Gastroesophageal sphincter (tissue), 4 donors: ENCODE measurements at regions not wholly inside any gene's neighbourhood (a gene's known extent, or its start where the extent isn't known, plus 50 kb on each side); places are given as distances from the start of the nearest gene placed in this dataset.

Experiments
- ATAC-seq: fragments of 150-250 bp; one replicate; pipeline ENCODE4 v1.9.1; 2016; ENCODE audit warnings: mild to moderate bottlenecking, moderate library complexity
- H3K27ac ChIP-seq, 4 donors: fragments of 200-600 bp; sonication (generic) in 3 of 4; 1 replicate in 3 of 4; 2 replicates in 1 of 4; pipeline ENCODE4 v1.5.1; 2016 to 2019
- H3K27me3 ChIP-seq: fragments of 200-600 bp; sonication (generic); one replicate; pipeline ENCODE4 v1.5.1; 2019
- H3K36me3 ChIP-seq, 2 donors: fragments of 200-600 bp; sonication (generic); one replicate each; pipeline ENCODE4 v1.5.1; 2019; ENCODE audit warnings: control low read depth in 1 of 2
- H3K4me1 ChIP-seq, 3 donors: fragments of 200-600 bp; sonication (generic); 1 replicate in 2 of 3; 2 replicates in 1 of 3; pipeline ENCODE4 v1.5.1; 2016 to 2019; ENCODE audit warnings: control low read depth in 2 of 3
- H3K4me3 ChIP-seq, 2 donors: fragments of 200-600 bp; sonication (generic); one replicate each; pipeline ENCODE4 v1.5.1; 2019; ENCODE audit warnings: mild to moderate bottlenecking in 1 of 2, moderate library complexity in 1 of 2
- H3K9me3 ChIP-seq, 3 donors: fragments of 200-600 bp; sonication (generic); one replicate each; pipeline ENCODE4 v1.5.1; 2017 to 2019; ENCODE audit warnings: control low read depth in 2 of 3
- EP300 ChIP-seq: sonication (generic); formaldehyde crosslinking; IDR thresholded peaks from one replicate; pipeline ENCODE4 v1.6.1; 2017; ENCODE audit warnings: antibody characterized with exemption, mild to moderate bottlenecking
- POLR2A ChIP-seq, 2 donors: fragments of 450-650 bp; IDR thresholded peaks; one replicate each; pipeline ENCODE4 v1.6.1; 2017; ENCODE audit warnings: antibody characterized with exemption in 2 of 2, mild to moderate bottlenecking in 2 of 2, moderate library complexity in 1 of 2
- POLR2AphosphoS5 ChIP-seq: sonication (generic); formaldehyde crosslinking; IDR thresholded peaks from one replicate; pipeline ENCODE4 v1.6.1; 2017; ENCODE audit warnings: antibody characterized with exemption
- WGBS, 2 donors: methylation state at CpG; one replicate each; pipeline ENCODE4 v1.1.5; 2018; ENCODE audit warnings: low coverage in 1 of 2; 5-methylcytosine and 5-hydroxymethylcytosine counted together
- TF ChIP-seq, protein P1 (sequence below), 4 experiments: fragments of 200-600 bp in 2 of 4; fragments of 450-650 bp in 2 of 4; sonication (generic) in 1 of 4; IDR thresholded peaks; one replicate each; pipeline ENCODE4 v1.5.1; 2017 to 2019; ENCODE audit warnings: antibody characterized with exemption in 4 of 4, mild to moderate bottlenecking in 2 of 4, moderate library complexity in 2 of 4

GRCh38 chr18:22088996-22089640 is 80.3 kb upstream of the GATA6 start:
- no peaks in the 10 kb centered on the region for H3K4me1 ChIP-seq
- peaks cover 12% of the 10 kb centered on the region for H3K27me3 ChIP-seq
- no peaks in the 10 kb centered on the region for H3K9me3 ChIP-seq
- no peak overlapping the region for H3K4me3 ChIP-seq
- H3K36me3 ChIP-seq, result no peaks in the 10 kb centered on the region
- TF ChIP-seq, protein P1, sequence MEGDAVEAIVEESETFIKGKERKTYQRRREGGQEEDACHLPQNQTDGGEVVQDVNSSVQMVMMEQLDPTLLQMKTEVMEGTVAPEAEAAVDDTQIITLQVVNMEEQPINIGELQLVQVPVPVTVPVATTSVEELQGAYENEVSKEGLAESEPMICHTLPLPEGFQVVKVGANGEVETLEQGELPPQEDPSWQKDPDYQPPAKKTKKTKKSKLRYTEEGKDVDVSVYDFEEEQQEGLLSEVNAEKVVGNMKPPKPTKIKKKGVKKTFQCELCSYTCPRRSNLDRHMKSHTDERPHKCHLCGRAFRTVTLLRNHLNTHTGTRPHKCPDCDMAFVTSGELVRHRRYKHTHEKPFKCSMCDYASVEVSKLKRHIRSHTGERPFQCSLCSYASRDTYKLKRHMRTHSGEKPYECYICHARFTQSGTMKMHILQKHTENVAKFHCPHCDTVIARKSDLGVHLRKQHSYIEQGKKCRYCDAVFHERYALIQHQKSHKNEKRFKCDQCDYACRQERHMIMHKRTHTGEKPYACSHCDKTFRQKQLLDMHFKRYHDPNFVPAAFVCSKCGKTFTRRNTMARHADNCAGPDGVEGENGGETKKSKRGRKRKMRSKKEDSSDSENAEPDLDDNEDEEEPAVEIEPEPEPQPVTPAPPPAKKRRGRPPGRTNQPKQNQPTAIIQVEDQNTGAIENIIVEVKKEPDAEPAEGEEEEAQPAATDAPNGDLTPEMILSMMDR (IDR thresholded peaks at IDR 0.05), result no peak
- H3K27ac ChIP-seq, result no peak overlapping the region
- no peak for ATAC-seq
- 80 to 88% methylated on average over 5 to 7 of the region's 12 CpGs for WGBS, 2 donors

GRCh38 chr18:22091341-22091740 is 78.0 kb upstream of the GATA6 start:
- H3K27ac ChIP-seq, result no peak overlapping the region
- TF ChIP-seq EP300 (no peak), POLR2AphosphoS5 (no peak), POLR2A (IDR thresholded peaks at IDR 0.05) (no peak)
- TF ChIP-seq, protein P1 (IDR thresholded peaks at IDR 0.05), result no peak
- WGBS, 2 donors, result 100% methylated on average over 2 of the region's 2 CpGs
- no peak for ATAC-seq
- no peaks in the 10 kb centered on the region for H3K4me1 ChIP-seq
- H3K4me3 ChIP-seq, result no peak overlapping the region
- H3K9me3 ChIP-seq, result no peaks in the 10 kb centered on the region
- no peaks in the 10 kb centered on the region for H3K36me3 ChIP-seq
- H3K27me3 ChIP-seq, result peaks cover 10% of the 10 kb centered on the region

- WGBS, 2 donors, result 75 to 89% methylated on average over 4 to 10 of the region's 12 CpGs
- TF ChIP-seq EP300, result no peak
- TF ChIP-seq POLR2A (IDR thresholded peaks at IDR 0.05), result no peak
- TF ChIP-seq, protein P1 (IDR thresholded peaks at IDR 0.05), result no peak
- no peak for TF ChIP-seq POLR2AphosphoS5
- Histone ChIP-seq H3K4me1 (no peaks in the 10 kb centered on the region), H3K36me3 (no peaks in the 10 kb centered on the region), H3K9me3 (no peaks in the 10 kb centered on the region), H3K4me3 (no peak overlapping the region), H3K27ac (no peak overlapping the region), H3K27me3 (peaks cover 10% of the 10 kb centered on the region)
- ATAC-seq, result no peak
These were observed 75.5 kb upstream of the GATA6 start for GRCh38 chr18:22093731-22094357.

- no peak for ATAC-seq
- no peak for TF ChIP-seq EP300
- no peak for TF ChIP-seq POLR2A (IDR thresholded peaks at IDR 0.05)
- Histone ChIP-seq H3K27ac (no peak overlapping the region), H3K4me1 (no peaks in the 10 kb centered on the region), H3K9me3 (no peaks in the 10 kb centered on the region), H3K4me3 (no peak overlapping the region), H3K27me3 (peaks cover 10% of the 10 kb centered on the region), H3K36me3 (no peaks in the 10 kb centered on the region)
- 35 to 62% methylated on average over 3 to 4 of the region's 4 CpGs for WGBS, 2 donors
These were observed 75.0 kb upstream of the GATA6 start for GRCh38 chr18:22094358-22094734.

DNA sequence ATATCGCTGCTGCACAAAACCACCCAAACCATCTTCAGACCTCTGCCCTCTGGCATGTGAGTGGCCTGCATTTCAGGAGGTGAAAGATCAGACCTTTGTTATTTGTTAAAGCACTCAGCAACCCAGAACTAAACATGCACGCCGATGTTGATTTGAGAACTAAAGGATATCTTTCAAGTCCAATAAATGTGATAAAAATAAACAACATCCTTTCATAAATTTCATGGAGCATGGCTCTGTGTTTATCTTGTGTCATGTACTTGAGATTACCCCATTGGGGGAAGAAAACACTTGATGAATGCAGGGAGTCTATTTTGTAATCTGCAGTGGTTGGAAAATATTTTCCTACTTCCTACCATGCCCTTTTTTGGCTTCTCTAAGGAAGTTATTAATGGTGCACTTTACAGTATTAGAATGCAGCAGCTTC is 70.8 kb upstream of the GATA6 start:
- H3K36me3 ChIP-seq, result no peaks in the 10 kb centered on the region
- H3K27me3 ChIP-seq, result peaks cover 10% of the 10 kb centered on the region
- no peaks in the 10 kb centered on the region for H3K9me3 ChIP-seq
- no peaks in the 10 kb centered on the region for H3K4me1 ChIP-seq
- WGBS, 2 donors, result 36 to 49% methylated on average over 3 of the region's 3 CpGs
- no peak overlapping the region for H3K27ac ChIP-seq
- H3K4me3 ChIP-seq, result no peak overlapping the region
- TF ChIP-seq POLR2A (IDR thresholded peaks at IDR 0.05) (no peak), POLR2AphosphoS5 (no peak), EP300 (no peak)
- TF ChIP-seq, protein P1 (IDR thresholded peaks at IDR 0.05), result no peak
- no peak for ATAC-seq
